ENCODE measurements at regions not wholly inside any gene's neighbourhood (a gene's known extent, or its start where the extent isn't known, plus 50 kb on each side); places are given as distances from the start of the nearest gene placed in this dataset.

DNA sequence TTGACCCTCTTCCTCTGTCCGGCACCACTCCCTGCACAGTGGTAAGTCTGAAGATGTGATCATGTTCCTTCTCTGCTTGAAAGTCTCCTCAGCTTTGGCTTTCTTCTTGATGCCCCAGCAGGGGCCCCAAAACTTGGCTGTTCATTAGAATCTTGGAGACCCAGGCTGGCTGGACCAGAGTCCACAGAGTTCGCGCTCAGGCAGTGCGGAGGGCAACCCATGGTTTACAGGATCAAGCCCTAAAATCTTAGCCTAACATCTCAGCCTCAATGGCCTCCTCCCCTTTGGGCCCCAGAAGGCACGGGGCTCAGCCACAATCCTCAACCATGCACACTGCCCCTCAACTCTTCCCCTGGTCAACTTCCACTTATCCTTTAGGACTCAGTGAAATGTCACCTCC is 72.9 kb upstream of the GTSF1L start:
- Mint-ChIP-seq H3K27me3 (no peaks in the 10 kb centered on the region), H3K27ac (no peak overlapping the region), H3K4me3 (no peak overlapping the region), H3K4me1 (ENCODE audit: low read depth) (peaks cover 21% of the 10 kb centered on the region), H3K9me3 (peaks cover 5% of the 10 kb centered on the region), H3K36me3 (ENCODE audit: low read depth) (no peaks in the 10 kb centered on the region)
- Histone ChIP-seq H3K4me3 (ENCODE audit: low read length) (no peak overlapping the region), H3K9me3 (ENCODE audit: control insufficient read depth in 1 of 2, insufficient read depth in 1 of 2, low read length in 2 of 2) (peaks cover 3 to 5% of the 10 kb centered on the region in 2 experiments), H3K27me3 (ENCODE audit: control insufficient read depth in 1 of 2, insufficient read depth in 2 of 2, low read length in 2 of 2) (no peaks in the 10 kb centered on the region), H3K36me3 (ENCODE audit: insufficient read depth, low read length) (no peaks in the 10 kb centered on the region), H3K4me1 (ENCODE audit: insufficient read depth, low read length) (peaks cover 6% of the 10 kb centered on the region), H3K27ac (ENCODE audit: low read depth in 1 of 2, low read length in 2 of 2) (no peak overlapping the region)
- no peak for DNase-seq
- no peak for ATAC-seq (ENCODE audit: poor library complexity)
- TF ChIP-seq, protein P1, sequence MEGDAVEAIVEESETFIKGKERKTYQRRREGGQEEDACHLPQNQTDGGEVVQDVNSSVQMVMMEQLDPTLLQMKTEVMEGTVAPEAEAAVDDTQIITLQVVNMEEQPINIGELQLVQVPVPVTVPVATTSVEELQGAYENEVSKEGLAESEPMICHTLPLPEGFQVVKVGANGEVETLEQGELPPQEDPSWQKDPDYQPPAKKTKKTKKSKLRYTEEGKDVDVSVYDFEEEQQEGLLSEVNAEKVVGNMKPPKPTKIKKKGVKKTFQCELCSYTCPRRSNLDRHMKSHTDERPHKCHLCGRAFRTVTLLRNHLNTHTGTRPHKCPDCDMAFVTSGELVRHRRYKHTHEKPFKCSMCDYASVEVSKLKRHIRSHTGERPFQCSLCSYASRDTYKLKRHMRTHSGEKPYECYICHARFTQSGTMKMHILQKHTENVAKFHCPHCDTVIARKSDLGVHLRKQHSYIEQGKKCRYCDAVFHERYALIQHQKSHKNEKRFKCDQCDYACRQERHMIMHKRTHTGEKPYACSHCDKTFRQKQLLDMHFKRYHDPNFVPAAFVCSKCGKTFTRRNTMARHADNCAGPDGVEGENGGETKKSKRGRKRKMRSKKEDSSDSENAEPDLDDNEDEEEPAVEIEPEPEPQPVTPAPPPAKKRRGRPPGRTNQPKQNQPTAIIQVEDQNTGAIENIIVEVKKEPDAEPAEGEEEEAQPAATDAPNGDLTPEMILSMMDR (IDR thresholded peaks at IDR 0.05): no peak
- ChIA-PET CTCF (no interaction called here), POLR2A (no interaction called here)
- intact Hi-C loops (cut with DNase I, micrococcal nuclease): no loop called here

GRCh38 chr20:43799150-43799711 is 72.4 kb upstream of the GTSF1L start:
- TF ChIP-seq, protein P1 (IDR thresholded peaks at IDR 0.05): no peak
- no peaks in the 10 kb centered on the region for H3K27me3 Mint-ChIP-seq
- no peak overlapping the region for H3K27ac ChIP-seq (ENCODE audit: low read depth in 1 of 2, low read length in 2 of 2)
- ChIA-PET POLR2A (no interaction called here), CTCF (no interaction called here)
- no peak for DNase-seq
- H3K9me3 ChIP-seq (ENCODE audit: control insufficient read depth in 1 of 2, insufficient read depth in 1 of 2, low read length in 2 of 2): peaks cover 3 to 5% of the 10 kb centered on the region in 2 experiments
- H3K4me3 ChIP-seq (ENCODE audit: low read length): no peak overlapping the region
- peaks cover 6% of the 10 kb centered on the region for H3K4me1 ChIP-seq (ENCODE audit: insufficient read depth, low read length)
- no peaks in the 10 kb centered on the region for H3K27me3 ChIP-seq (ENCODE audit: control insufficient read depth in 1 of 2, insufficient read depth in 2 of 2, low read length in 2 of 2)
- H3K4me1 Mint-ChIP-seq (ENCODE audit: low read depth): peaks cover 21% of the 10 kb centered on the region
- H3K36me3 ChIP-seq (ENCODE audit: insufficient read depth, low read length): no peaks in the 10 kb centered on the region
- ATAC-seq (ENCODE audit: poor library complexity): no peak
- H3K27ac Mint-ChIP-seq: no peak overlapping the region
- no peaks in the 10 kb centered on the region for H3K36me3 Mint-ChIP-seq (ENCODE audit: low read depth)
- intact Hi-C loops (cut with DNase I, micrococcal nuclease): no loop called here
- H3K4me3 Mint-ChIP-seq: no peak overlapping the region
- peaks cover 5% of the 10 kb centered on the region for H3K9me3 Mint-ChIP-seq

DNA sequence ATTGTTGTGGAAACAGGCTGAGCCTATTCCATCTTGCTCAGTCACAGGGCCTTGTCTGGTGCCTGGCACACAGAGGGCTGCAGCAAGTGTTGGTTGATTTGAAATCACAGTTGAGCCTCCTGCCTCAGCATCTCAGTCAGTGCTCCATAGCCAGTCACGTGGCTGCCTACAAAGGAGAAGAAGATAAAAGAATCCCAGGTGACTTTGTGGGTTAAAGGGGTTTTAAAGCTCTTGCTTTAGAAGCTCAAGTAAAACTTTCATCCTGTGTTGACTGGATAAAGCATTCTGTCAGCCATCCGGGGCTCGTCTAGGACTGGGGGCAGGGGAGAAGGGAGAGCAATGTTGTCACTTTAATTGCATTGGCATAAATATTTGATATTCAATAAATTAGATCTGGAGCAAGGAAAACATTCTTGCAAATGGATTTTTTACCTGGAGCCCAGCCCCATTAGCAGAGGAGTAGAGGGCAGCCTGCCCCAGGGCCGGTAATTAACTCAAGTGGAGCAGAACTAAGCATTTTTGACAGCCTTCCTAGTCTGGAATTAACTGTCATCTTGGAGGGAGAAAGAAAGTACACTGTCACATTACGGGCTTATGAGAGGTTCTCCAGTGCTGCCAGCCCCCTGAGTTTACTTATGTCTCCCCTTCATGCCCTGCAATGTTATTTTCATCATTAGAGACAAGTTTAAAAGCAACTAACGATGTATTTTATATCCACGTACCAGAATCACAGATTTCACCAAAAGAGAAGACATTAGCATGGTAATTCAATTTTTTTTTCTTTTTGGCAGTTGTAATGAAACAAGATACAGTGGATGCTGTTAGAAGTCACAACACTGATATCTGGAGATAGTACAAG is 71.7 kb upstream of the GTSF1L start:
- peaks cover 21% of the 10 kb centered on the region for H3K4me1 Mint-ChIP-seq (ENCODE audit: low read depth)
- no peak overlapping the region for H3K4me3 ChIP-seq (ENCODE audit: low read length)

More for the DNA sequence above, 71.7 kb upstream of the GTSF1L start:
- Histone ChIP-seq H3K36me3 (ENCODE audit: insufficient read depth, low read length) (no peaks in the 10 kb centered on the region), H3K27me3 (ENCODE audit: control insufficient read depth in 1 of 2, insufficient read depth in 2 of 2, low read length in 2 of 2) (no peaks in the 10 kb centered on the region), H3K27ac (ENCODE audit: low read depth in 1 of 2, low read length in 2 of 2) (no peak overlapping the region), H3K4me1 (ENCODE audit: insufficient read depth, low read length) (peaks cover 6% of the 10 kb centered on the region), H3K9me3 (ENCODE audit: control insufficient read depth in 1 of 2, insufficient read depth in 1 of 2, low read length in 2 of 2) (no peaks in the 10 kb centered on the region)
- Mint-ChIP-seq H3K4me3 (no peak overlapping the region), H3K36me3 (ENCODE audit: low read depth) (no peaks in the 10 kb centered on the region), H3K27me3 (no peaks in the 10 kb centered on the region), H3K9me3 (peaks cover 2% of the 10 kb centered on the region), H3K27ac (no peak overlapping the region)
- intact Hi-C loops (cut with DNase I, micrococcal nuclease): no loop called here
- TF ChIP-seq, protein P1 (IDR thresholded peaks at IDR 0.05): no peak
- DNase-seq (no peak), ATAC-seq (ENCODE audit: poor library complexity) (no peak)
- ChIA-PET POLR2A (no interaction called here), CTCF (no interaction called here)
